HCT116 (cell line): ENCODE measurements at regions not wholly inside any gene's neighbourhood (a gene's known extent, or its start where the extent isn't known, plus 50 kb on each side); places are given as distances from the start of the nearest gene placed in this dataset.

Experiments used
- EZH2 ChIP-seq: fragments of 200-600 bp; sonication (generic); IDR thresholded peaks from 2 replicates; pipeline ENCODE4 v1.6.1; 2017; ENCODE audit warnings: antibody characterized with exemption, mixed run types
- RAD21 ChIP-seq: IDR thresholded peaks from 2 replicates; pipeline ENCODE4 v1.6.1; 2012; ENCODE audit warnings: low read depth, mild to moderate bottlenecking
- SP1 ChIP-seq: IDR thresholded peaks from 2 replicates; pipeline ENCODE4 v1.6.1; 2012; ENCODE audit warnings: low read depth
- TF ChIP-seq, protein P1 (sequence below), 3 experiments: fragments of 200-600 bp in 1 of 3; sonication (generic) in 1 of 3; IDR thresholded peaks in 2 of 3; conservative IDR thresholded peaks in 1 of 3; 2 replicates each; pipeline ENCODE4 v1.5.1; 2012 to 2017; ENCODE audit warnings: low read depth in 2 of 3, low read length in 2 of 3, antibody characterized with exemption in 1 of 3, borderline replicate concordance in 1 of 3, control low read depth in 1 of 3, mild to moderate bottlenecking in 1 of 3, mixed read lengths in 1 of 3, mixed run types in 1 of 3, moderate library complexity in 1 of 3; ENCODE audit not compliant: insufficient read depth in 1 of 3

DNA sequence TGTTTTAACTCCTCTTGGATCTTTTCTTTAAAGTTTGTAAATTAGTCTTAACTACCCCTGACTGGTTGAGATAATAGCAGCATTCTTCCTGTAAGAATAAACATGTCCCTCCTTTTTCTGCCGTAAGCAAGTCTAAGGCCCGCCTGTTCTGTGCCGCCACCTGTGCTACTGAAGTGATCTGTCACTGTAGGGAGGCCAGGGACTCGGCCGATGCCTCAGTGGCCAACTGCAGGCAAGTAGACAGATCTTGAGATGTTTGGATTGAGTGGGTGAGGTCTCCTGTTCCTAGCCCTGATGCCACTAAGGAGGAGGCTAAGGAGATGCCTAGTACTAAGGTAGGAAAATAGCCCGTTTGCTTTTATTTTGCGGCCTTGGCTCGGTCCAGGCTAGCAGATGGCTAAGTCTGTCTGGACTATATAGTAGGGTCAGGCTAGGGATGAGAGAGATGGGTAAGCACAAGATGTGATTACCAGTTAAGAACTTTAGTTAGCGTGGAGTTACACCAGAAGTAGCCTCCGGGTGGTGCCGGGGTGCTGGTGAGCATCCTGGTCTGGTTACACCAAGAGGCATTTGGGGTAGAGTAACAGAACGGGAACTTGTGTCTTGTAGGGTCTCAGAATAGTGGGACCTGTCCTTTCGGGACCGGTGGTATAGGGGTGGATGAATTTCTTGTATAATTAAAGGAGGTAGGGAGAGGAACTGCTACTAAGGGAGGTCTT, 584.2 kb downstream of the SUCLG1 start:
- TF ChIP-seq EZH2 (no peak), SP1 (no peak), RAD21 (peak; percentile 16; the same call in 1 of the 2 replicates)
- TF ChIP-seq, protein P1, sequence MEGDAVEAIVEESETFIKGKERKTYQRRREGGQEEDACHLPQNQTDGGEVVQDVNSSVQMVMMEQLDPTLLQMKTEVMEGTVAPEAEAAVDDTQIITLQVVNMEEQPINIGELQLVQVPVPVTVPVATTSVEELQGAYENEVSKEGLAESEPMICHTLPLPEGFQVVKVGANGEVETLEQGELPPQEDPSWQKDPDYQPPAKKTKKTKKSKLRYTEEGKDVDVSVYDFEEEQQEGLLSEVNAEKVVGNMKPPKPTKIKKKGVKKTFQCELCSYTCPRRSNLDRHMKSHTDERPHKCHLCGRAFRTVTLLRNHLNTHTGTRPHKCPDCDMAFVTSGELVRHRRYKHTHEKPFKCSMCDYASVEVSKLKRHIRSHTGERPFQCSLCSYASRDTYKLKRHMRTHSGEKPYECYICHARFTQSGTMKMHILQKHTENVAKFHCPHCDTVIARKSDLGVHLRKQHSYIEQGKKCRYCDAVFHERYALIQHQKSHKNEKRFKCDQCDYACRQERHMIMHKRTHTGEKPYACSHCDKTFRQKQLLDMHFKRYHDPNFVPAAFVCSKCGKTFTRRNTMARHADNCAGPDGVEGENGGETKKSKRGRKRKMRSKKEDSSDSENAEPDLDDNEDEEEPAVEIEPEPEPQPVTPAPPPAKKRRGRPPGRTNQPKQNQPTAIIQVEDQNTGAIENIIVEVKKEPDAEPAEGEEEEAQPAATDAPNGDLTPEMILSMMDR (IDR thresholded peaks at IDR 0.05 in 2 of 3, conservative IDR thresholded peaks at IDR 0.05 in 1 of 3; ENCODE audit: borderline replicate concordance in 1 of 3, insufficient read depth in 1 of 3, low read depth in 2 of 3, low read length in 2 of 3): peak in 1 of 3 experiments; percentile 18; a peak in 2 of 6 replicates
